Sigmoid colon (tissue), 6 donors: ENCODE measurements at regions not wholly inside any gene's neighbourhood (a gene's known extent, or its start where the extent isn't known, plus 50 kb on each side); places are given as distances from the start of the nearest gene placed in this dataset.

Experiments used
- DNase-seq: peaks from one replicate; pipeline ENCODE4 v3.0.0-alpha.2; 2019
- H3K27ac ChIP-seq, 4 donors: fragments of 200-600 bp; sonication (generic); one replicate each; pipeline ENCODE4 v1.5.1; 2016 to 2019; ENCODE audit warnings: mild to moderate bottlenecking in 1 of 4
- H3K27me3 ChIP-seq, 3 donors: fragments of 200-600 bp; sonication (generic); one replicate each; pipeline ENCODE4 v1.5.1; 2019; ENCODE audit warnings: mild to moderate bottlenecking in 1 of 3
- H3K36me3 ChIP-seq, 4 donors: fragments of 200-600 bp; sonication (generic); one replicate each; pipeline ENCODE4 v1.5.1; 2016 to 2019
- H3K4me1 ChIP-seq, 4 donors: fragments of 200-600 bp; sonication (generic); one replicate each; pipeline ENCODE4 v1.5.1; 2017 to 2019
- H3K4me3 ChIP-seq, 4 donors: fragments of 200-600 bp; sonication (generic); one replicate each; pipeline ENCODE4 v1.5.1; 2017 to 2019; ENCODE audit warnings: mild to moderate bottlenecking in 2 of 4, moderate library complexity in 1 of 4
- H3K9me3 ChIP-seq, 4 donors: fragments of 200-600 bp in 3 of 4; sonication (generic) in 3 of 4; one replicate each; pipeline versions ENCODE4 v1.5.1 to v1.6.1; 2013 to 2019
- CTCF ChIP-seq, 4 experiments: fragments of 450-650 bp in 3 of 4; fragments of 200-600 bp in 1 of 4; IDR thresholded peaks; one replicate each; pipeline ENCODE4 v1.5.1; 2016 to 2019; ENCODE audit warnings: antibody characterized with exemption in 4 of 4, mild to moderate bottlenecking in 3 of 4, moderate library complexity in 2 of 4
- EP300 ChIP-seq, 4 donors: sonication (generic); formaldehyde crosslinking; IDR thresholded peaks; one replicate each; pipeline ENCODE4 v1.6.1; 2017; ENCODE audit warnings: antibody characterized with exemption in 4 of 4
- POLR2A ChIP-seq, 2 donors: fragments of 450-650 bp; IDR thresholded peaks; one replicate each; pipeline ENCODE4 v1.6.1; 2016; ENCODE audit warnings: antibody characterized with exemption in 2 of 2, mild to moderate bottlenecking in 2 of 2, moderate library complexity in 2 of 2
- POLR2AphosphoS5 ChIP-seq, 4 donors: sonication (generic); formaldehyde crosslinking; IDR thresholded peaks; one replicate each; pipeline ENCODE4 v1.6.1; 2017; ENCODE audit warnings: antibody characterized with exemption in 4 of 4
- WGBS, 2 donors: extraction: QIAGEN DNeasy Blood & Tissue Kit; methylation state at CpG; one replicate each; pipeline ENCODE4 v1.1.7; 2013; 5-methylcytosine and 5-hydroxymethylcytosine counted together
- intact Hi-C: fragments of 100-400 bp; cut with DNase I; formaldehyde crosslinking; loops from one replicate; pipeline ENCODE4 v1.15.1; 2023
- donor health status: healthy with polysubstance abuse.
- donor health status: healthy.

GRCh38 chr9:2506321-2506720, 115.3 kb upstream of the VLDLR start:
- H3K27ac ChIP-seq: no peak overlapping the region
- no peaks in the 10 kb centered on the region for H3K9me3 ChIP-seq
- intact Hi-C loops: no loop called here
- no peaks in the 10 kb centered on the region for H3K36me3 ChIP-seq
- no peak for DNase-seq
- H3K27me3 ChIP-seq: no peaks in the 10 kb centered on the region
- no peak overlapping the region for H3K4me3 ChIP-seq
- TF ChIP-seq POLR2A (IDR thresholded peaks at IDR 0.05) (no peak), EP300 (IDR thresholded peaks at IDR 0.05) (no peak), CTCF (IDR thresholded peaks at IDR 0.05) (no peak), POLR2AphosphoS5 (IDR thresholded peaks at IDR 0.05) (no peak)
- no peaks in the 10 kb centered on the region for H3K4me1 ChIP-seq
- WGBS, 2 donors: 80 to 91% methylated on average over 3 of the region's 3 CpGs

GRCh38 chr9:2523591-2523990, 98.0 kb upstream of the VLDLR start:
- Histone ChIP-seq H3K4me1 (no peaks in the 10 kb centered on the region), H3K27me3 (no peaks in the 10 kb centered on the region), H3K9me3 (peaks cover 0 to 4% (median 0%) of the 10 kb centered on the region in 4 donors), H3K27ac (no peak overlapping the region), H3K4me3 (no peak overlapping the region), H3K36me3 (no peaks in the 10 kb centered on the region)
- WGBS, 2 donors: 92% methylated on average over 6 of the region's 6 CpGs
- TF ChIP-seq POLR2AphosphoS5 (IDR thresholded peaks at IDR 0.05) (no peak), POLR2A (IDR thresholded peaks at IDR 0.05) (no peak), CTCF (IDR thresholded peaks at IDR 0.05) (no peak), EP300 (IDR thresholded peaks at IDR 0.05) (no peak)
- no peak for DNase-seq
- intact Hi-C loops: no loop called here

GRCh38 chr9:2524601-2525000, 97.0 kb upstream of the VLDLR start:
- intact Hi-C loops: loop anchor here (2.0 kb wide), 1 partner anchor 20 kb away; no protein-coding TSS in a partner anchor
- 80 to 84% methylated on average over 3 of the region's 3 CpGs for WGBS, 2 donors
- no peak overlapping the region for H3K27ac ChIP-seq
- H3K36me3 ChIP-seq: no peaks in the 10 kb centered on the region
- no peaks in the 10 kb centered on the region for H3K27me3 ChIP-seq
- TF ChIP-seq POLR2AphosphoS5 (IDR thresholded peaks at IDR 0.05) (no peak), EP300 (IDR thresholded peaks at IDR 0.05) (no peak), CTCF (IDR thresholded peaks at IDR 0.05) (no peak), POLR2A (IDR thresholded peaks at IDR 0.05) (no peak)
- peaks cover 0 to 4% (median 0%) of the 10 kb centered on the region in 4 donors for H3K9me3 ChIP-seq
- DNase-seq: no peak
- no peak overlapping the region for H3K4me3 ChIP-seq
- no peaks in the 10 kb centered on the region for H3K4me1 ChIP-seq

- Histone ChIP-seq H3K4me1 (no peaks in the 10 kb centered on the region), H3K27ac (no peak overlapping the region), H3K4me3 (no peak overlapping the region), H3K9me3 (peaks cover 0 to 4% (median 0%) of the 10 kb centered on the region in 4 donors), H3K27me3 (no peaks in the 10 kb centered on the region), H3K36me3 (no peaks in the 10 kb centered on the region)
- no peak for DNase-seq
- intact Hi-C loops: loop anchor here (2.0 kb wide), 1 partner anchor 20 kb away; no protein-coding TSS in a partner anchor
- no peak for TF ChIP-seq CTCF (IDR thresholded peaks at IDR 0.05)
- no peak for TF ChIP-seq EP300 (IDR thresholded peaks at IDR 0.05)
- TF ChIP-seq POLR2AphosphoS5 (IDR thresholded peaks at IDR 0.05): no peak
- TF ChIP-seq POLR2A (IDR thresholded peaks at IDR 0.05): no peak
- 91 to 95% methylated on average over 2 of the region's 2 CpGs for WGBS, 2 donors
Observed at GRCh38 chr9:2525147-2525546, 96.4 kb upstream of the VLDLR start.
